Activated CD8-positive, alpha-beta memory T cell treated with anti-CD3 and anti-CD28 coated beads, Interleukin-2, amount 50 U/mL, for 48 hours (primary cell): ENCODE measurements at regions not wholly inside any gene's neighbourhood (a gene's known extent, or its start where the extent isn't known, plus 50 kb on each side); places are given as distances from the start of the nearest gene placed in this dataset.
"Not testable (repeated sequence)": the region's sequence is repeated elsewhere in the genome, so short reads cannot be mapped to it uniquely, and the experiment has no call there.

Source experiments
- DNase-seq: peaks from one replicate; pipeline ENCODE4 v3.0.0-alpha.2; 2020

DNA sequence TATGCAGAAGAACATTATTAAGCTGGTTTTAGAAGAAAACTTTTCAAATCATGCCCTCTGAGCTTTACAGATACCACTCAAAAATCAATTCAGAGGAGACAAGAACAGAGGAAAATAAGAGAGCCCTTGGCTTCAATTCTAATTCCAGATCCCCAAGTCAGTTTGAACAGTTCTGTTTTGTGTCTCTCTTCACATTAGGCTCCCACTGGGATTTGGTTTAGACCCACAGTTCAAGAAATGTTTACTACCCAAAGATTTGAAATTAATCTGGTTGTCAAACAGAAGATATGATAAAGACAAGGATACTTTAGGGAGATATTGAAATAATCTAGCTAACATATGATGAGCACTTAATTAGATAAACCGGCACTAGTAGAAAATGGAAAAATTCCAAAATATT is 329.5 kb downstream of the RAD51AP2 start:
- no peak for DNase-seq

DNA sequence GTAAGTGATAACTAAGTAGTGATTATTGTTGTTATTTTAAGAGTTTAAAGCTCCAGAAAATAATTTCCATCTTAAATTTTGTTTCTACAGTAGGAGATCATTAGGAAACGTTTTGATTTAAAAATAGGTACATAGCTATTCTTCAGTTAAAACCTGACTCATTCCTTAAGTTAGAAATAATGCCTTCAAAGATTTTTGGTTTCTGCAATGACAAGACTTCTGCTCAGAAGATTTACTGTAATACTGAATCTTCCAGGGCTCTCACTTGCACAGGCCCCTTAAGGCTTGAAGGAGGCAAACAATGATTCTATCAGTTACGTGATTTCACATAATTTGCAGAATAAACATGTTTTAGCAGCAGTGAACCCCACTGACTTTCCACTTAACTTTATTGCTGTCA is 333.7 kb downstream of the RAD51AP2 start:
- no peak for DNase-seq

GRCh38 chr2:17182399-17182798 is 335.8 kb downstream of the RAD51AP2 start:
- no peak for DNase-seq

- no peak for DNase-seq
These were observed 337.0 kb downstream of the RAD51AP2 start for GRCh38 chr2:17181051-17181752.

DNA sequence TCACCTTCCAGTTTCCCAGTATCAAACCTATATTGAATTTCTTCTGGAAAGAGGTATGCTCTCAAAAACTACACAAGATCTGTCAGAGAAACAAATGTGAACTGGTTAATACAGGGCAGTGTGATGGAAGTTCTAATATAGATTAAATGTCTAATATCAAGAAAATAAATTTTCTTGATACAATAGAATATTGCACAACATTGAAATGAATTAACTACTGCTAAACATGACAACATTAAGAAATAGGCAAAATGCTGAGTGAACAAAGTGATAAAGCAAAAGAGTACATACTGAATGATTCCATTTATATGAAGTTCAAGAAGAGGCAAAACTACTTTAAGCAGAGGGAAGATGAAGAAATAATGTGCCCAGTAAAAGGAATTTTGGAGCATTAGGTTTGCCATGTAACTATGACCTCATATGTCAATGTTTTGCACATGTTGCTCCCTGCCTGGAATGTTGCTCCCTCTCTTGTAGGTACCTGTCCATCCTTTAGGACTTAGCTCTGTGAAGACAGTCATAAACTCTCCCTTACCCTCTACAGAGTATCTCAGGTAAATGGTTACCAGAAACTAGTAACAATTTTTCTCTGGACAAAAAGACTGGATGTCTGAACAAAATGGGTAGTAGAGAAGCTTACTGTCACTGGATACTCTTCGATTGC is 339.0 kb downstream of the RAD51AP2 start:
- DNase-seq, result no peak

DNA sequence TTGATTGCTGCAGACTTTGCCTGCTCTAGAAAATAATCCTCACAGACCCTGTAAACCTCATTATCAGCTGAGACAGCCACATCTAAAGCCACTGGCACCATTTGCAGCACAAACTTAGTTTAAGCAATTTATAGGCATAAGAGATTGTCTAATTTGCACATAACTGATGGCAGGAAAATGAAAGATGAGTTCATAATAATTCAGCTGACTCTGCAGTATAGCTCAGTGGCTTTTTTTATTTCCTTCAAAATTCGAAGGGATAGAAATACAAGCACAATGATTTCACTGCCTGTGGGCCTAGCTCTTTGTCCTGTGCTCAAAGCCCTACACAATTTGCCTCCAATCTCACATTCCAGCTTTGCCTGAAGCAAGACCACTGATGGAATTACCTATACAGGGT is 341.2 kb downstream of the RAD51AP2 start:
- DNase-seq, result no peak

GRCh38 chr2:17171446-17172049 is 346.7 kb downstream of the RAD51AP2 start:
- DNase-seq, result no peak

DNA sequence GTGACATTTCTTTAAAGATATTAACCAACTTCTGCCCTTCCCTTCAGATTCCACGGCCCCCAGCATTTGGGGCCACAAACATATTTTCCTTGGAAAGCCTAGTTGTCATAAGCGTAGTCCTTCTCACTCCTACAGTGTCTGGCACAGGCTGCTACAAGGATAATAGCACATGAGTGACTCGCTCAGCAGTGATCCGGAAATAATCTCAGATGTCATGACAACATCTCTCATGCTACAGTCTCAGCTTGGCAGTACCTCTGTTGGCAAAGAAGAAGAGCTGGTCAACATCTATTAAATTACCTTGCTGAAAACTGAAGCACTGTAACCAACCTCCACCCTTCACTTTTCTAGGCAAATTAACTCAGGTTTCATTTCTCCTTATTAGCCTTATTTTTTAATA is 351.7 kb downstream of the RAD51AP2 start:
- DNase-seq, result no peak

GRCh38 chr2:17164550-17164949 is 353.7 kb downstream of the RAD51AP2 start:
- DNase-seq, result no peak

- no peak for DNase-seq
These were observed 354.6 kb downstream of the RAD51AP2 start for GRCh38 chr2:17163638-17164037.

GRCh38 chr2:17162713-17163112 is 355.5 kb downstream of the RAD51AP2 start:
- DNase-seq, result no peak

- no peak for DNase-seq
These were observed 357.6 kb downstream of the RAD51AP2 start for GRCh38 chr2:17160594-17160993.

DNA sequence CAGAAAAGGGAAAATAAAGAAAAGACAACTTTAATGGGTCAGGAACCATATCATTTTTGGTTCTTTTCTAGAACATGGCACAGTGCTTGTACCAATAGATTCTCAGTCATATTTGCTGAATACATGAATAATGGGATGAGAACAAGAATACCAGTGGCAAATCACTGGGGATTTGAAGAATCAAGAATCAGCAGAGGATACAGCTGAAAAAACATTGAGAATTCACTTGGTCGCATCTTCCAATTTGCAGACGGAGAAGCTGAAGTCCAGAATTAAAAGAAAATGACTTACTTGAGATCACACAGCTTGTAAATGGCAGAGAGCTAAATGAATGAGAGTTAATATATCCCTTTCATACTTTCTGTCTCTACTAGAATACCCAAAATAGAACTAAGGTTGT is 362.2 kb downstream of the RAD51AP2 start:
- no peak for DNase-seq

DNA sequence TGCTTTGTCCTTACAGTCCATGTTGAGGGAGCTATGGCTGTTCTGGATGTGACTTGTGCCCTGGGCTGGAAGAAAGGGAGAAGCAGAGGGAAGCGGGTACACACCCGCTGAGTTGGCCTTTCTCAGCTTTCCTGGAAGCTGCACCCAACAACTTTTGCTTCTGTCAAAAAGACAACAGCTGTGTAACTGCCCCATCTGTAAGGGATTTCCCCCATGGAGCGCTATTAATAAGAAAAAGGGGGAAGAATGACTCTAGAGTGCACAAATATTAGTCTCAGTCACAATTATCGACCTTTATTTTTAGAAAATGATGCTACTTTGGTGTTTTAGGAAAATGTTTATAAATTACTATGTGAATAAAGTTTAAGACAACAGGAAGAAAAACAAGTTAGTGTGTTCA is 368.3 kb downstream of the RAD51AP2 start:
- DNase-seq, result no peak

GRCh38 chr2:17148407-17149145 is 369.7 kb downstream of the RAD51AP2 start:
- no peak for DNase-seq

DNA sequence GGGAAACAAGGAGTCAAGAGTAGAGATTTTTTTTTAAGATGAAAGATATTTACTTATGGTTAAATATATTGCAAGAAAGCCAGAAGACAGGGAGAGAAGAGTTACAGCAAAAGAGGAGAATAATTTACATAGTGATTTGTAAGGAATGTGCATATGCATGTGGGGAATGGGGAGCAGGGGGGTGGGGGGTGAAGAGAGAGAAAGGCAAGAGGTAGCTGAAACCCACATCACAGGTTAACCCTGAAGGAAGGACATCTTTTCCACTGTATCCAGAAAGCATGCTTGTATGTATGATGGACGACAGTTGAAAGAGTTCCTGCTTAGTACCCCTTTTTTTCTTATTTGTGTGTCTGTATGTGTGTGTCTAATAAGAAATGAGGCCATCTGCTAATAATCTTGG is 371.9 kb downstream of the RAD51AP2 start:
- no peak for DNase-seq

- DNase-seq, result no peak
These were observed 381.4 kb downstream of the RAD51AP2 start for GRCh38 chr2:17136877-17137276.

GRCh38 chr2:17136231-17136630 is 382.0 kb downstream of the RAD51AP2 start:
- DNase-seq, result no peak

DNA sequence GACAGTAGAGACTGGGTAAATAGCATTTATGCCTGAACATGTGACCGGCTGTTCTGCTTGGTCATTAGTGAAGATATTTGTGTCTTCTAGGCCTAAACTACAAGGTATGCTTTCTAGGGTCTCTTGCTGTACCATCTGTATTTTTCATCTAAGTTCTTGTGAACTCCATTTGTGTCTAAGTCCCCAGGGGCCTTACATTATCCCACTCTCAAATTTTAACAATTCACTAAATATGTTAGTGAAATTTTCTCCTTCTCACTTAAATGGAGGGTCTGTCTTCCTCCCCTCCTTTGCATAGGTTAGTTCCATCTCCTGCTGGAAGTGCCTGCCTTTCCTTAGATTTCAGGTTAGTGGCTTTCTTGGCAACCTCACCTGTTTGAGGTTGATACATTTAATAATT is 382.6 kb downstream of the RAD51AP2 start:
- DNase-seq, result no peak

DNA sequence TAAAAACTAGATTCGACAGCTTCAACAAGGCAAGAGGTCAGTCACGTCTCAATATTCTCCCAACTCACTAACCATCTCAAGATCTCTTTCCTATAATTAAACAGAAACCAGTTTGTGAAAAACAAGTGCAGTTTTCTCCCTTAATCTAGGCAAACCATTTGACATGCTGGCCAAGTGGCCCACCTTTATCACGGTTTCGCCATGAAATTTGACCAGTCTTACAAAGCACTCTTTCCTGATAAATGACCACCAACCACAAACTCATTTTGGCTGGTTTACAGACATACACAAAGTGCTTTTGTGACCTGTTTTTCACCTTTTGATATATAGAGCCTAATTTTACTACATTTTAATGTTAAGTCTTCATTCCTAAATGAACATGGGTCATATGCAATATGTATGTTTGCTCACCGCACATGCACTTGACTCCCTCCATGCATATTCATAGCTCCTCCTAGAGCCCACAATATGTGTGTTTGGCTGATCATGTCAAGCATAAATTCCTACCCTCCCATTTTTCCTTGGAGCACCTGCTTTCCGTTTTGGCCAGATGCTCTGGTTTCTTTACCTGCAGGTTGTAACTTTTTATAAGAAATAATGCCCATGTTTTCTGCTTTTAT is 385.1 kb downstream of the RAD51AP2 start:
- no peak for DNase-seq

GRCh38 chr2:17130627-17131026 is 387.6 kb downstream of the RAD51AP2 start:
- DNase-seq, result not testable (repeated sequence)

- DNase-seq, result no peak
These were observed 392.1 kb downstream of the RAD51AP2 start for GRCh38 chr2:17125989-17126620.
